SK-N-MC (cell line): ENCODE measurements at regions not wholly inside any gene's neighbourhood (a gene's known extent, or its start where the extent isn't known, plus 50 kb on each side); places are given as distances from the start of the nearest gene placed in this dataset.
"Not testable (repeated sequence)": the region's sequence is repeated elsewhere in the genome, so short reads cannot be mapped to it uniquely, and the experiment has no call there.

Experiments
- DNase-seq: peaks from one replicate; pipeline ENCODE4 v3.0.0-alpha.2; 2011; ENCODE audit warnings: low read depth, low spot score
- H3K27ac ChIP-seq: fragments of 200-600 bp; sonication (generic); 2 replicates; pipeline ENCODE4 v1.5.1; 2016; ENCODE audit warnings: mixed run types
- H3K36me3 ChIP-seq: fragments of 200-600 bp; sonication (generic); 2 replicates; pipeline ENCODE4 v1.6.1; 2017; ENCODE audit warnings: antibody characterized with exemption, low read length, mixed read lengths; ENCODE audit not compliant: insufficient read depth
- H3K4me3 ChIP-seq: fragments of 200-600 bp; sonication (generic); 2 replicates; pipeline ENCODE4 v1.5.1; 2016
- H3K9ac ChIP-seq: fragments of 200-600 bp; sonication (generic); 2 replicates; pipeline ENCODE4 v1.8.0; 2017; ENCODE audit warnings: mixed run types, mixed read lengths; ENCODE audit not compliant: insufficient read length
- H3K9me3 ChIP-seq: fragments of 200-600 bp; sonication (generic); 2 replicates; pipeline ENCODE4 v1.6.1; 2017; ENCODE audit warnings: low read depth, mild to moderate bottlenecking, antibody characterized with exemption, low read length, moderate library complexity, mixed read lengths
- EZH2 ChIP-seq: fragments of 200-600 bp; sonication (generic); IDR thresholded peaks from one replicate; pipeline ENCODE4 v1.6.1; 2017; ENCODE audit warnings: antibody characterized with exemption
- FOXP2 ChIP-seq: optimal IDR thresholded peaks from 2 replicates; pipeline ENCODE3; 2011; ENCODE audit warnings: mild to moderate bottlenecking, moderate library complexity; ENCODE audit not compliant: insufficient read depth; ENCODE audit errors: extremely low read length, control extremely low read depth
- POLR2AphosphoS5 ChIP-seq: IDR thresholded peaks from 2 replicates; pipeline ENCODE4 v1.6.1; 2012; ENCODE audit warnings: mild to moderate bottlenecking, low read depth, low read length, borderline replicate concordance

- H3K9me3 ChIP-seq = no peaks in the 10 kb centered on the region
- no peaks in the 10 kb centered on the region for H3K36me3 ChIP-seq
- no peak overlapping the region for H3K4me3 ChIP-seq
- H3K9ac ChIP-seq = no peak overlapping the region
- H3K27ac ChIP-seq = no peak overlapping the region
- DNase-seq = no peak
- TF ChIP-seq EZH2 (no peak), POLR2AphosphoS5 (no peak), FOXP2 (no peak)
Observed at GRCh38 chr10:7075851-7076250, 335.0 kb downstream of the SFMBT2 start.

GRCh38 chr10:7075110-7075509 lies 335.7 kb downstream of the SFMBT2 start:
- Histone ChIP-seq H3K27ac (no peak overlapping the region), H3K36me3 (no peaks in the 10 kb centered on the region), H3K4me3 (no peak overlapping the region), H3K9me3 (no peaks in the 10 kb centered on the region), H3K9ac (no peak overlapping the region)
- TF ChIP-seq EZH2 (no peak), FOXP2 (no peak), POLR2AphosphoS5 (no peak)
- DNase-seq = no peak

DNA sequence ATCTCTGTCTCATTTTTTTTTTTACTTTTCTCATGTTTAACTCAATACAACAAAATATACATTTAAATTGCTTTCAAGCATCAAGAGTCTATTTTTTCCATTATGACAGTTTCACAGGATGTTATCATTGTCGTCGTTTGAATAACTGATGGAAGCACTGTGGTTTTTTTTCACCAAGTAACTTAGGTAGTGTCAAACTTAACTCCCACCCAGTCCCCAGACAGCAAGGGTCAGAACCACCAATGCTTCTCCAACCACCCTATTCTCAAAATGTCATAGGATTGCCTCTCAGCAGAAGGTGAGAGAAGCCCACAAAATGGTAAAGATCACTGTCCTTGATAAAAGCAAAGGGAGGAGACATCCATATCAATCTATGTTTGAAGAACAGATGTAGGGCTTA lies 339.4 kb downstream of the SFMBT2 start:
- H3K27ac ChIP-seq = no peak overlapping the region
- H3K9me3 ChIP-seq = no peaks in the 10 kb centered on the region
- no peaks in the 10 kb centered on the region for H3K36me3 ChIP-seq
- no peak for TF ChIP-seq POLR2AphosphoS5
- no peak for TF ChIP-seq EZH2
- no peak for TF ChIP-seq FOXP2
- no peak for DNase-seq
- H3K9ac ChIP-seq = no peak overlapping the region
- H3K4me3 ChIP-seq = no peak overlapping the region

DNA sequence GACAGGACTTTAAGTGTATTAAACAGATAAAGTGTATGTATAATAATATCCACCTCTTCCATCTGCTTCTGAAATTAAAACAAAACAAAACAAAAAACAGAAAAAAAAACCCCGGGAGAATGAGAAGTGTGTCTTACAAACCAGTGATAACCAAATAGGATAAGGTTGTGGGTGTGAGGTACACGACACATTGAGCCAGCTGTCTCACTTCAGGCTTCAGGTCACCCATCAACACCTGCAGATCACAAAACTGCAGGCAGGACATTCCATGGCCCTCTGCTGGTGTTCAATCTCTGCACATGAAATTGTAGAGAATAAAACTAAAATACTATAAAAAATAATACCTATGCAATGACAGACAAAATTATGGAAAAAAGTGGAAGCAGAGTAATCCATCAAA lies 339.9 kb downstream of the SFMBT2 start:
- no peak overlapping the region for H3K27ac ChIP-seq
- no peaks in the 10 kb centered on the region for H3K36me3 ChIP-seq
- H3K9me3 ChIP-seq = no peaks in the 10 kb centered on the region
- TF ChIP-seq FOXP2 (no peak), EZH2 (no peak), POLR2AphosphoS5 (no peak)
- H3K4me3 ChIP-seq = no peak overlapping the region
- no peak overlapping the region for H3K9ac ChIP-seq
- no peak for DNase-seq

GRCh38 chr10:7069706-7070105 lies 341.1 kb downstream of the SFMBT2 start:
- DNase-seq = no peak
- no peak overlapping the region for H3K27ac ChIP-seq
- H3K9ac ChIP-seq = no peak overlapping the region
- no peaks in the 10 kb centered on the region for H3K36me3 ChIP-seq
- H3K9me3 ChIP-seq = no peaks in the 10 kb centered on the region
- H3K4me3 ChIP-seq = no peak overlapping the region
- TF ChIP-seq EZH2 (no peak), POLR2AphosphoS5 (no peak), FOXP2 (no peak)

DNA sequence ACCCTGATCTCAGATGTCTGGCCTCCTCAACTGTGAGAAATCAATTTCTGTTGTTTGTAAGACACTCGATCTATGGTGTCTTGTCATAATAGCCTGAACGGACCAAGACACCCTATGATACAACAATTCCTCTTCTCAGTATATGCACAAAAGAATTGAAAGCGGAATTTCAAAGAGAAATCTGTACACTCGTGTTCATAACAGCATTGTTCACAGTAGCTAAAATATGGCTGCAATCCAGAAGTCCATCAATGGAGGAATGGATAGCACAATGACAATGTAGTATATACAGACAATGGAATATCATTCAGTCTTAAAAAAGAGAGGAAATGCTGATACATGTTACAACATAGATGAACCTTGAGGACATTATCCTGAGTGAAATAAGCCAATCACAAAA lies 354.6 kb downstream of the SFMBT2 start:
- Histone ChIP-seq H3K9ac (no peak overlapping the region), H3K9me3 (no peaks in the 10 kb centered on the region), H3K4me3 (no peak overlapping the region), H3K36me3 (no peaks in the 10 kb centered on the region), H3K27ac (no peak overlapping the region)
- TF ChIP-seq POLR2AphosphoS5 (no peak), EZH2 (no peak), FOXP2 (no peak)
- DNase-seq = no peak

GRCh38 chr10:7054915-7055314 lies 355.9 kb downstream of the SFMBT2 start:
- H3K4me3 ChIP-seq = no peak overlapping the region
- no peaks in the 10 kb centered on the region for H3K9me3 ChIP-seq
- H3K36me3 ChIP-seq = no peaks in the 10 kb centered on the region
- H3K27ac ChIP-seq = no peak overlapping the region
- no peak overlapping the region for H3K9ac ChIP-seq
- DNase-seq = no peak
- TF ChIP-seq EZH2 = no peak
- TF ChIP-seq FOXP2 = no peak
- no peak for TF ChIP-seq POLR2AphosphoS5

DNA sequence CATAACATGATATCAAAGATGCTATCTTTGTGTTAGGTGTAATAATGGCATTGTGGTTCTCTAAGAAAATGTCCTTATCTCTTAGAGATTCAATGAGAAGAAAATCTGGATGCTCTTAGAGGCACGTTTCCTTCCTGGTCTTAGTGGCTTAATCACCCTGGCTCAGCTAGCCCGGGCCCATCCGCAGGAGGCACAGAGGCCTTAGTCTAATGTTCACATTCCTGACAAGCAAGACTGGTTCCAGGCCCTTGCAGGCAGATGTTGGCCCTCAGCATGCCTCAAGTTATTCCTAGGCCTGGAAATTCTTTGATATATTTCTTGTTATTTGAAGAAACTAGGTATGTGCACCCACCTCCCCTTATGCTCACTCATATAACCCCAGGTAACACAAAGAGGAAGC lies 357.6 kb downstream of the SFMBT2 start:
- no peak overlapping the region for H3K27ac ChIP-seq
- no peak for TF ChIP-seq POLR2AphosphoS5
- TF ChIP-seq EZH2 = no peak
- no peak for TF ChIP-seq FOXP2
- no peak overlapping the region for H3K9ac ChIP-seq
- no peak overlapping the region for H3K4me3 ChIP-seq
- H3K9me3 ChIP-seq = no peaks in the 10 kb centered on the region
- DNase-seq = no peak
- no peaks in the 10 kb centered on the region for H3K36me3 ChIP-seq

DNA sequence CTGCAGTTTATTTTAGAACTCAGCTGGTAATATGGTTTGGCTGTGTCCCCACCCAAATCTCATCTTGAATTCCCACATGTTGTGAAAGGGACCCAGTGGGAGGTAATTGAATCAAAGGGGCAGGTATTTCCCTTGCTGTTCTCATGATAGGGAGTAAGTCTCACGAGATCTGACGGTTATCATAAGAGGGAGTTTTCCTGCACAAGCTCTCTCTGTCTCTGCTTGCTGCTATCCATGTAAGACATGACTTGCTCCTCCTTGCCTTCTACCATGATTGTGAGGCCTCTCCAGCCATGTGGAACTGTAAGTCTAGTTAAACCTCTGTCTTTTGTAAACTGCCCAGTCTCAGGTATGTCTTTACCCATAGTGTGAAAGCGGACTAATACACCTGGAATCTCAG lies 360.8 kb downstream of the SFMBT2 start:
- not testable (repeated sequence) for H3K4me3 ChIP-seq, H3K9ac ChIP-seq, H3K36me3 ChIP-seq, H3K27ac ChIP-seq, H3K9me3 ChIP-seq, DNase-seq
